ENCODE measurements at regions not wholly inside any gene's neighbourhood (a gene's known extent, or its start where the extent isn't known, plus 50 kb on each side); places are given as distances from the start of the nearest gene placed in this dataset.

GRCh38 chr10:91700273-91700672, 67.4 kb upstream of the PPP1R3C start:
- TF ChIP-seq REST (IDR thresholded peaks at IDR 0.05; ENCODE audit: unreplicated experiment) (no peak), CTCF (conservative IDR thresholded peaks at IDR 0.05; ENCODE audit: low read depth in 2 of 2) (no peak), POLR2AphosphoS5 (IDR thresholded peaks at IDR 0.05; ENCODE audit: low read depth) (no peak)

All from GM23338 (cell line).